Activated CD8-positive, alpha-beta memory T cell treated with anti-CD3 and anti-CD28 coated beads for 1 hour (primary cell): ENCODE measurements at regions not wholly inside any gene's neighbourhood (a gene's known extent, or its start where the extent isn't known, plus 50 kb on each side); places are given as distances from the start of the nearest gene placed in this dataset.

Experiments used
- DNase-seq, 2 donors: peaks; one replicate each; pipeline ENCODE4 v3.0.0-alpha.2; 2020; ENCODE audit warnings: low read depth in 1 of 2; ENCODE audit errors: extremely low read depth in 1 of 2

- DNase-seq, result no peak
These were observed 1274.2 kb upstream of the GJE1 start for GRCh38 chr6:140858381-140858971.

- DNase-seq, result no peak
These were observed 1274.9 kb upstream of the GJE1 start for GRCh38 chr6:140857739-140858380.

GRCh38 chr6:140855520-140855919 lies 1277.2 kb upstream of the GJE1 start:
- no peak for DNase-seq

- no peak for DNase-seq
These were observed 1278.4 kb upstream of the GJE1 start for GRCh38 chr6:140854318-140854717.

GRCh38 chr6:140850438-140850837 lies 1282.3 kb upstream of the GJE1 start:
- no peak for DNase-seq

GRCh38 chr6:140849456-140849855 lies 1283.3 kb upstream of the GJE1 start:
- no peak for DNase-seq

GRCh38 chr6:140847262-140847645 lies 1285.5 kb upstream of the GJE1 start:
- DNase-seq, result no peak

GRCh38 chr6:140846503-140847261 lies 1286.0 kb upstream of the GJE1 start:
- DNase-seq, result no peak

- no peak for DNase-seq
These were observed 1287.0 kb upstream of the GJE1 start for GRCh38 chr6:140845701-140846100.

- DNase-seq, result no peak
These were observed 1288.6 kb upstream of the GJE1 start for GRCh38 chr6:140844167-140844566.

GRCh38 chr6:140833408-140833807 lies 1299.3 kb upstream of the GJE1 start:
- no peak for DNase-seq

- DNase-seq, result no peak
These were observed 1302.1 kb upstream of the GJE1 start for GRCh38 chr6:140830666-140831065.

- no peak for DNase-seq
These were observed 1303.9 kb upstream of the GJE1 start for GRCh38 chr6:140828856-140829255.

GRCh38 chr6:140827593-140827992 lies 1305.1 kb upstream of the GJE1 start:
- DNase-seq, result no peak

- no peak for DNase-seq
These were observed 1307.0 kb upstream of the GJE1 start for GRCh38 chr6:140825731-140826130.

GRCh38 chr6:140824595-140824994 lies 1308.1 kb upstream of the GJE1 start:
- DNase-seq, result no peak

GRCh38 chr6:140821196-140821595 lies 1311.5 kb upstream of the GJE1 start:
- DNase-seq, result no peak

GRCh38 chr6:140817176-140817575 lies 1315.5 kb upstream of the GJE1 start:
- DNase-seq, result no peak

GRCh38 chr6:140816681-140817080 lies 1316.0 kb upstream of the GJE1 start:
- no peak for DNase-seq

GRCh38 chr6:140812636-140813035 lies 1320.1 kb upstream of the GJE1 start:
- DNase-seq, result no peak

- no peak for DNase-seq
These were observed 1321.1 kb upstream of the GJE1 start for GRCh38 chr6:140811642-140812041.

GRCh38 chr6:140809694-140810101 lies 1323.0 kb upstream of the GJE1 start:
- no peak for DNase-seq
